Glomerular endothelial cell (primary cell): ENCODE measurements at regions not wholly inside any gene's neighbourhood (a gene's known extent, or its start where the extent isn't known, plus 50 kb on each side); places are given as distances from the start of the nearest gene placed in this dataset.
A peak's percentile ranks its signal among the peaks of the same experiment; 100 is the strongest.

ENCODE experiments used
- DNase-seq: peaks from one replicate; pipeline ENCODE4 v3.0.0-alpha.2; 2011; ENCODE audit warnings: low read depth, low spot score; ENCODE audit errors: extremely low read depth

- no peak for DNase-seq
These were observed 365.5 kb downstream of the FIGN start for GRCh38 chr2:163370169-163370886.

DNA sequence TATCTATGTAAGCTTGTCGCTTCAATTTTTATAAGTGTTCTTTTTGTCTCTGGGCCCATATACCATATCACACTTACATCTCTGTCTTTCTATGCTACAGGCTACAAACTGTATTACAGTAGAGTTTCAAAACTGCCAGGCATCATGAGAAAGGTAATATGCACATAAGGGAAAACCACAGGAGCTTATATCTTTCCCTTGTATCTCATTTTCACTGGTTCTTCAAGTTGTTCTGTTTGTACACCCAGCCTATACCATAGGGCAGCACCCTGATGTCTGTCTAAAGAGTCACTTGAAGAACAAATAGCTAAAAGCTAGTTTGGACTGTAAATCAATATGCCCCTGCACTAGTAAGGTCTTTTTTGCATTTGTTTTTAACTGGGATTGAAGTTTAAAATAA is 366.7 kb downstream of the FIGN start:
- no peak for DNase-seq

- no peak for DNase-seq
These were observed 367.2 kb downstream of the FIGN start for GRCh38 chr2:163368655-163369054.

DNA sequence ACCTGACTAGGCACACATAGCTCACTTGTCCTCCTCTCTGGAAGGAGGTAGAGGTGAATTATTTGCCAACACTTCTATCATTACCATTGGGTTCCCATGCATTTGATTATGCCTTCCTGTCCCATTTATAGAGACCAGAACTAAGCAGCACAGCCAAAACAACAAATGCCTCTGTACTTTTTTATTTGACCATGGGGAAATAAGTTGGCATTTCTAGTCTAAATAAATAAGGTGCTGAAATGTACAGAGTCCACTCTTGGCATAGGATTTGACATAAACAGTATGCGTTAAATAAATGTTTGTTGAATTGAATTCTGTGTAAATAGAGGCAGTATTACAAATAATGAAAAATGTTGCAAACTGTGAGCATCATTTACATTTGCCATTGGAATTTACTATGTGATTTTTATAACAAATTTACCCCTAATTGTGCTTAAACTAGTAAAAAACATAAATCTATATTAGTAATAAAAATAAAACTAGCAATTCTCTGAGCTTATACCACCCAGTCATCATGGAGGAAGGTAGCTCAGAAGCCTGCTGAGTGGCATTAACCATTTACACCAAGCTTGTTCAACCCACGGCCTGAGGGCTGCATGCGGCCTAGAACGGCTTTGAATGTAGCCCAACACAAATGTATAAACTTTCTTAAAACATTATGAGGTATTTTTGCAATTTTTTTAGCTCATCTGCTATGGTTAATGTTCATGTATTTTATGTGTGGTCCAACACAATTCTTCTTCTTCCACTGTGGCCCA is 367.8 kb downstream of the FIGN start:
- no peak for DNase-seq

DNA sequence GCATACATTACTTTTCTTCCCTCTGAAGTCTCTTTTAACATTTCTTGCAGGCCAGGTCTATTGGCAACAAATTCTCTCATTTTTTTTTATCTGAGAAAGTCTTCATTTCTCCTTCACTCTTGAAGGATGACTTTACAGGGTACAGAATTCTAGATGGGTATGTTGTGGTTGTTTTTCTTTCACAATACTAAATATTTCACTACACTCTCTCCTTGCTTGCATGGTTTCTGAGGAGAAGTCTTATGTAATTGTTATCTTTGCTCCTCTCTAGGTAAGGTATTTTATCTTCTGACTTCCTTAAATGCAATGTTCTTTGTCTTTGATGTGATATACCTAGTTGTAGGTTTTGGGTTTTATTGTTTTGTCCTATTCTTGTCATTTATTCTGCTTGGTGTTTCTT is 371.1 kb downstream of the FIGN start:
- DNase-seq: no peak

GRCh38 chr2:163353551-163353950 is 382.3 kb downstream of the FIGN start:
- DNase-seq: no peak

GRCh38 chr2:163351966-163352365 is 383.8 kb downstream of the FIGN start:
- no peak for DNase-seq

DNA sequence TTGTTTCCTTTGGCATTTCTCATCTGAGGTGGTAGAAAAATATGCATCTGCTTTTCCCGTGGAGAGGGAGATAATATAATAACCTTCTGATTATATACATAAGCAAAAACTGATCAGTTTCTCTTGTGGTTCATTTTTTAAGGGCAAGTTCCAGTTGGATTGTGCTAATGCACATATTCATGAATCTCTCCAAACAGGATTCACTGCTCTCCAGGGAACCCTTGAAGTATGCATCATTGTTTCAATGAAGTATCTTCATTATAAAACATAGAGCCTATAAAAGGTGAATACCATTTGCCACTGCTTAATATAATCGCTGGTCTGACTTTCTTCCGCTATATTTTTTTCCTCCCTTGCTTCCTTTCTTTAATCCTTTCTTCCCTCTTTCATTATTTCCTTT is 384.7 kb downstream of the FIGN start:
- no peak for DNase-seq

DNA sequence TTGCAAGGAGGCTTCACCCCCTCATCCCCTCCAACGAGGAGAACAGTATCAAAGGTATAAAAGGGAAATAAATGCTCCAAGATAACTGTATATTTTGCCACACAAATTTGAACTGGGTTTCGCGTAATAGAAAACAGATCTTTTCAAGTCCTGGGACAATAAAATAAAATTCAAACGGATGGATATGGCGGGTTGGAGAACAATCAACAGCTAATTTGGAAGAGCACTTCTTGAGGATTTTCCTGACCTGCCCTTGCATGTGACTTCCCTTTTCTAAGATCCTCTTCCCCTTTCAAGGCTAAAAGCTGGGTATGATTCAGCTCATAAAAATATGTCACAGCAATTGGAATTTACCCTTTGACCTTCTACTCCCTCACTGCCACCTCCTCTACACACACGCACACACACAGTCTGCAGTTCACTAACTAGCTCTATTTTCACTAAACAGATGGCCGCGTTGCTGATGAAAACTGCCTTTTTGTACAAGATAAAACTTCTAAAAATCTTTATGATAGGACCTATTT is 386.9 kb downstream of the FIGN start:
- DNase-seq: peak; percentile 64

DNA sequence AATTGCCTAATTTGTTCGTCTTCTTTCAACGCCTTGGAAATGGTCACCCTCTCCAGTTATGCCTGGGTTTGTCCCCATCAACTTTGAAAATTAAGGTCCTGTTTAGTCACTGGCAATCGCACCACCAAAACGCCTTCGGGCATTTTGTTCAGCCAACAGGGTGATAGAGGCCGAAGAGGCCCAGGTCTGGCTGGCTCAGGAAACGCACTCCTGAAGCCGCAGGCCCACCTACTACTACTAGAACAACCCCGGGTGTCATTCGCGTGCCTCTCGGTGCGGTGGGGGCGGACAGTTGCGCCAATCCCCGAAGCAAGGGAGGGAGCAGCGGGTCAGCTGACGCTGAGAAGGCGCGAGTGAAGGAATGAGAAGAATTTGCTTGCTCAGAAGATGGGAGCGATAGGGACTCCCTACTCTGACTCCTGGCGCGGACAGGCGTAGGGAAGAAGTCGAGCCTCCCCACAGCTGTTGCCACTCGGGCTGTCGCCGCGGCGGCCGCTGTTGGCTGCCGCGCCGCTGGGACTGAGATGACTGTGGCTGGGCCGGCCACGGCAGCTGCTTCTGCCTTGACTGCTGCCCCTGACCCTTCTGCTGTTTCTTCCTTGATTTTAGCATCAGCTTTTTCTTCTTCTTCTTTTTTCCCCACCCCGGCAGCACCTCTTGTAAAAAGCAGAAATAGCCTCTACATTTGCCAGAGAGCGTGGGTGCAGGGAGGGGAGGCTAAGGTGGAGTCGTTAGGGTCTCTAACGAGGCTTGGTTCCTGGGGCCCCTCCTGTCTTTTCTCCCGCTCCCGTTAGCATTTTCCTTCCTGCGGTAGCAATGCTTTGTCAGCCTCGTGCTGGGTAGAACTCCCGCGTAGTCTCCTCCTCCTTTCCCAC is 387.6 kb downstream of the FIGN start:
- no peak for DNase-seq

GRCh38 chr2:163345795-163346573 is 389.8 kb downstream of the FIGN start:
- DNase-seq: peak; percentile 62

GRCh38 chr2:163343316-163343715 is 392.5 kb downstream of the FIGN start:
- no peak for DNase-seq

DNA sequence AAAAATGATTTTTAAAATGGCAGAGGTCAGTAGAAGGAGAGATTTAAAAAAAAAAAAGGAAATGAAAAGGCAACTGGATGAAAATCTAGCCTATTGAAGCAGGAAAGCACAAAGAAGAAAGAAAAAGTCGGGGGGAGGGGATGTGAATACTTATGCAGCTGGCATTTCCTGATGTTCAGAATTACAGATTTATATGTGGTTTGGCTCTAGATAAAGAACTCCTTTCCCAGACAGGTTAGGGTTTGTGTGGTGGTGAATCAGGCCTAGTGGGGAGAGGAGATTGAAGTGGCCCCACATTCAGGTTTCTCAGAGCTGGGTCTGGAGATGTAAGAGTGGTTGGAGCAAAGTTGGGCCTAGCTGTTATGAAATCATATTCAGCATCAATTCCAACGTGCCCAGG is 394.4 kb downstream of the FIGN start:
- DNase-seq: no peak

- DNase-seq: no peak
These were observed 397.5 kb downstream of the FIGN start for GRCh38 chr2:163338270-163338669.

DNA sequence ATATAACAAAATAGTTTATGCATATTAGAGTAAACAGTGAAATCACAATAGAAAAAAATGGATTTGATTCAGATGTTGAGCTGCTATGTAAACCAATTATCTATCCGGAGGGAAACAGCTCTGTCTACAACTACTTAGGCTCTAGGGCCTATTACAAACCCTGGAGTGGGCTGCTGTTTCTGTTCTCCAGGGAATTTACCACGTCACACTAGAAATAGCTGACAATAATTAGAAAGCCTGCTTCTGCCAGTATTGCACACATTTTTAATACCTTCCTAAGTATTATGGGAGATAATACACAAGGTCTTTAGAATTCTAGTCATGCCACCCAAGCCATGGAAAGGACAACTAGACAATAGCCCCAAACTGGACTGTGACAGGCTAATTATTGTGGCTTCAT is 411.1 kb downstream of the FIGN start:
- no peak for DNase-seq

GRCh38 chr2:163319006-163319405 is 416.8 kb downstream of the FIGN start:
- no peak for DNase-seq

DNA sequence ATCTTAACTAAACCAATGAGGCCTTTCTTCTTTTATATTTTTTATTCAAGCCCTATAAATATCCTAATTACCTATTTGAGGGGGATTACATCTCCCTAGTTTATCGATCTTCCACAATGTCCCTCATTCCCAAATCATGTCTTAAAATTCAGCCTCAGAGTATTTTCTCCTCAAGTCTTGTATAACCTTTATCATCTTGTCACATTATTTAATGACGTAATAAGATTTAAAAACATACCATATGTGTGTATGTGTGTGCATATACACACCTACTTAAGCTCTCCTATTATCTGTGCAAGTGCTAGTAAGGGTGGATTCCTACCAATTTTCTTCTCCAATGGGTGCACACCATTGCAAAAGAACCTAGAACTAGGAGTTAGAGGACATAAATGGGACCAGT is 421.1 kb downstream of the FIGN start:
- no peak for DNase-seq

DNA sequence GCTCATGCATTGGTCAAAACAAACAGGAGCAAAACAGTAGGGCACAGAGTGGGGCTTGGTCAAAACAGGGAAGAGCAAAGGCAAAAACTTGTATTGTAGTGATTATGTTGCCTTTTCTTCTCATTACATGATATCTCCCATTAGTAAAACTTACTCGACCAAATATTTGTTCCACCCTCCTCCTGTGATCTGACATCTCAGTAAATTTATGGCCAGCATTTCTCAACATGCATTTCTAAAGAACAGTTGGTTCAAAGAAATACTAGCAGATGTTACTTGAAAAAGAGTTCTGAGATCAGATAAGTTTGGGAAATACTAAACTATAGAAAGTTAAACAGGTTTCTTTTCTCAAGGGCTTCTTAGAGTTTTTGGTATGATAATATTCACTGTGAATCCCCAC is 423.1 kb downstream of the FIGN start:
- no peak for DNase-seq

DNA sequence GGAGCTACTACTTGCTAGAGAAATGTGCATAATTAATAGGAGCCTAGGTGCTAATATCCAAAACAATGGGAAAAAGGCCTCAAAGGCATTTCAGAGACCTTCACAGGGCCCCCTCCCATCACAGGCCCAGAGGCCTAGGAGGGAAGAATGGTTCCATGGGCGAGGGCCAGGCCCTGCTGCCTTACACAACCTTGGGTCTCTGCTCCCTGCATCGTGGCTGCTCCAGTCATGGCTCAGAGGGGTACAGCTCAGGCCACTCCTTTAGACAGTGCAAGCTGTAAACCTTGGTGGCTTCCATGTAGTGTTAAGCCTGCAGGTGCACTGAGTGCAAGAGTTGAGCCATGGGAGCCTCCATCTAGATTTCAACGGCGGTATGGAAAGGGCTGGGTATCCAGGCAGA is 429.2 kb downstream of the FIGN start:
- DNase-seq: no peak

- DNase-seq: no peak
These were observed 433.7 kb downstream of the FIGN start for GRCh38 chr2:163302141-163302540.
